Keratinocyte (primary cell): ENCODE measurements at regions not wholly inside any gene's neighbourhood (a gene's known extent, or its start where the extent isn't known, plus 50 kb on each side); places are given as distances from the start of the nearest gene placed in this dataset.

Source experiments
- DNase-seq: peaks from one replicate; pipeline ENCODE4 v3.0.0-alpha.2; 2011; ENCODE audit warnings: low read depth, missing footprints, low spot score
- FAIRE-seq: peaks from 2 replicates; lab custom pipeline; 2011; peaks lifted over from hg19 to GRCh38; lab: Jason Lieb, UNC
- H2AFZ ChIP-seq: 2 replicates; pipeline ENCODE4 v1.6.0; 2012; ENCODE audit warnings: low read length, control low read depth, inconsistent platforms; ENCODE audit not compliant: control insufficient read depth
- H3K27ac ChIP-seq: 2 replicates; pipeline ENCODE4 v1.5.1; 2011; ENCODE audit warnings: low read length; ENCODE audit not compliant: control insufficient read depth, insufficient read depth
- H3K27me3 ChIP-seq: 3 replicates; pipeline ENCODE4 v1.6.0; 2011; ENCODE audit warnings: low read length; ENCODE audit not compliant: control insufficient read depth, insufficient read depth; ENCODE audit errors: extremely low read depth
- H3K36me3 ChIP-seq, 2 experiments: 2 replicates in 1 of 2; 3 replicates in 1 of 2; pipeline ENCODE4 v1.5.1; 2011; ENCODE audit warnings: low read length in 2 of 2, mild to moderate bottlenecking in 1 of 2; ENCODE audit not compliant: control insufficient read depth in 2 of 2, insufficient read depth in 2 of 2; ENCODE audit errors: extremely low read depth in 1 of 2
- H3K4me1 ChIP-seq: 3 replicates; pipeline ENCODE4 v1.5.1; 2011; ENCODE audit warnings: low read length; ENCODE audit not compliant: control insufficient read depth, insufficient read depth; ENCODE audit errors: extremely low read depth
- H3K4me2 ChIP-seq: 3 replicates; pipeline ENCODE4 v1.6.0; 2011; ENCODE audit warnings: low read depth, low read length; ENCODE audit not compliant: control insufficient read depth, insufficient read depth; ENCODE audit errors: extremely low read depth
- H3K4me3 ChIP-seq, 3 experiments: fragments of 200-600 bp in 1 of 3; sonication (generic) in 1 of 3; 2 replicates in 2 of 3; 3 replicates in 1 of 3; pipeline ENCODE4 v1.5.1; 2011 to 2016; ENCODE audit warnings: low read length in 3 of 3, mild to moderate bottlenecking in 3 of 3, control low read depth in 2 of 3, inconsistent platforms in 1 of 3, low read depth in 1 of 3, mixed read lengths in 1 of 3, mixed run types in 1 of 3, moderate library complexity in 1 of 3; ENCODE audit not compliant: control insufficient read depth in 2 of 3, insufficient read depth in 2 of 3; ENCODE audit errors: extremely low read depth in 1 of 3
- H3K79me2 ChIP-seq: 2 replicates; pipeline ENCODE4 v1.6.0; 2012; ENCODE audit warnings: low read length; ENCODE audit not compliant: control insufficient read depth, insufficient read depth
- H3K9ac ChIP-seq: 3 replicates; pipeline ENCODE4 v1.6.0; 2011; ENCODE audit warnings: low read length; ENCODE audit not compliant: control insufficient read depth, insufficient read depth; ENCODE audit errors: extremely low read depth
- H3K9me1 ChIP-seq: 3 replicates; pipeline ENCODE4 v1.6.0; 2011; ENCODE audit warnings: low read length; ENCODE audit not compliant: control insufficient read depth, insufficient read depth; ENCODE audit errors: extremely low read depth
- H3K9me3 ChIP-seq: 2 replicates; pipeline ENCODE4 v1.5.1; 2012; ENCODE audit warnings: low read depth, low read length; ENCODE audit not compliant: control insufficient read depth
- H4K20me1 ChIP-seq: 3 replicates; pipeline ENCODE4 v1.6.0; 2011; ENCODE audit warnings: low read length; ENCODE audit not compliant: control insufficient read depth, insufficient read depth; ENCODE audit errors: extremely low read depth
- CTCF ChIP-seq, 3 experiments: IDR thresholded peaks in 1 of 3; conservative IDR thresholded peaks in 1 of 3; optimal IDR thresholded peaks in 1 of 3; 2 replicates in 2 of 3; 3 replicates in 1 of 3; pipeline versions ENCODE3 to v1.5.1; 2011; ENCODE audit warnings: low read length in 3 of 3, mild to moderate bottlenecking in 3 of 3, moderate library complexity in 2 of 3, control low read depth in 1 of 3, inconsistent platforms in 1 of 3; ENCODE audit not compliant: insufficient read depth in 2 of 3; ENCODE audit errors: extremely low read depth in 1 of 3
- EZH2 ChIP-seq: IDR thresholded peaks from one replicate; pipeline ENCODE4 v1.6.1; 2012; ENCODE audit warnings: inconsistent platforms, mild to moderate bottlenecking, low read length, moderate library complexity
- dilution Hi-C: fragments of 300-500 bp; cut with MboI; formaldehyde crosslinking; loops from one replicate; pipeline ENCODE4 v1.7.0; 2020; ENCODE audit warnings: low sequenced_read_pairs; ENCODE audit not compliant: extremely low pct_ligation_motif_present

GRCh38 chr1:56227886-56228285 lies 351.5 kb downstream of the PLPP3 start:
- Histone ChIP-seq H3K79me2 (no peaks in the 10 kb centered on the region), H3K36me3 (no peaks in the 10 kb centered on the region), H3K9ac (no peak overlapping the region), H3K27ac (no peak overlapping the region), H3K9me3 (no peaks in the 10 kb centered on the region), H3K4me2 (no peak overlapping the region), H4K20me1 (no peaks in the 10 kb centered on the region), H3K9me1 (no peaks in the 10 kb centered on the region), H3K27me3 (no peaks in the 10 kb centered on the region), H3K4me3 (no peak overlapping the region), H3K4me1 (no peaks in the 10 kb centered on the region), H2AFZ (no peak overlapping the region)
- dilution Hi-C loops: no loop called here
- no peak for TF ChIP-seq EZH2
- TF ChIP-seq CTCF (optimal IDR thresholded peaks at IDR 0.05 in 1 of 3, IDR thresholded peaks at IDR 0.05 in 1 of 3, conservative IDR thresholded peaks at IDR 0.05 in 1 of 3; ENCODE audit: extremely low read depth in 1 of 3, insufficient read depth in 2 of 3, low read length in 3 of 3): no peak
- DNase-seq (no peak), FAIRE-seq (no peak)

- no peaks in the 10 kb centered on the region for H4K20me1 ChIP-seq
- TF ChIP-seq EZH2 (no peak), CTCF (optimal IDR thresholded peaks at IDR 0.05 in 1 of 3, IDR thresholded peaks at IDR 0.05 in 1 of 3, conservative IDR thresholded peaks at IDR 0.05 in 1 of 3; ENCODE audit: extremely low read depth in 1 of 3, insufficient read depth in 2 of 3, low read length in 3 of 3) (no peak)
Observed at GRCh38 chr1:56227401-56227800, 352.0 kb downstream of the PLPP3 start.

More at GRCh38 chr1:56227401-56227800, 352.0 kb downstream of the PLPP3 start:
- Histone ChIP-seq H3K9me3 (no peaks in the 10 kb centered on the region), H3K36me3 (no peaks in the 10 kb centered on the region), H3K79me2 (no peaks in the 10 kb centered on the region), H3K4me1 (no peaks in the 10 kb centered on the region), H3K4me3 (no peak overlapping the region), H3K27me3 (no peaks in the 10 kb centered on the region), H3K9ac (no peak overlapping the region), H3K4me2 (no peak overlapping the region), H3K9me1 (no peaks in the 10 kb centered on the region), H3K27ac (no peak overlapping the region), H2AFZ (no peak overlapping the region)
- no peak for FAIRE-seq
- DNase-seq: no peak
- dilution Hi-C loops: no loop called here
